Mesenchymal stem cell (in vitro differentiated cells and primary cell): ENCODE measurements at regions not wholly inside any gene's neighbourhood (a gene's known extent, or its start where the extent isn't known, plus 50 kb on each side); places are given as distances from the start of the nearest gene placed in this dataset.

Experiments
- DNase-seq: peaks from one replicate; pipeline ENCODE4 v3.0.0-alpha.2; 2013
- H2AFZ ChIP-seq: one replicate; pipeline ENCODE4 v1.6.1; 2013; ENCODE audit warnings: low read depth, mild to moderate bottlenecking, control low read depth, inconsistent platforms, low read length, moderate library complexity
- H2AK5ac ChIP-seq: 2 replicates; pipeline ENCODE4 v1.6.1; 2013; ENCODE audit warnings: low read length, moderate library complexity, mild to moderate bottlenecking, inconsistent platforms; ENCODE audit not compliant: severe bottlenecking
- H2BK120ac ChIP-seq: one replicate; pipeline ENCODE4 v1.6.1; 2013; ENCODE audit warnings: low read depth, mild to moderate bottlenecking, inconsistent platforms, low read length, moderate library complexity
- H2BK12ac ChIP-seq, 2 experiments: one replicate each; pipeline ENCODE4 v1.6.1; 2013; ENCODE audit warnings: inconsistent platforms in 2 of 2, low read length in 2 of 2, mild to moderate bottlenecking in 2 of 2, moderate library complexity in 2 of 2, control low read depth in 1 of 2
- H2BK15ac ChIP-seq: one replicate; pipeline ENCODE4 v1.6.1; 2013; ENCODE audit warnings: mild to moderate bottlenecking, low read depth, inconsistent platforms; ENCODE audit not compliant: poor library complexity, severe bottlenecking
- H2BK5ac ChIP-seq: 2 replicates; pipeline ENCODE4 v1.6.1; 2013; ENCODE audit warnings: low read depth, mild to moderate bottlenecking, low read length, control low read depth, inconsistent platforms; ENCODE audit not compliant: poor library complexity, severe bottlenecking
- H3K14ac ChIP-seq, 2 experiments: one replicate each; pipeline ENCODE4 v1.6.1; 2013; ENCODE audit warnings: inconsistent platforms in 2 of 2, low read length in 2 of 2, control low read depth in 1 of 2, mild to moderate bottlenecking in 1 of 2, moderate library complexity in 1 of 2
- H3K18ac ChIP-seq, 2 experiments: one replicate each; pipeline ENCODE4 v1.6.1; 2013; ENCODE audit warnings: inconsistent platforms in 2 of 2, low read length in 2 of 2, control low read depth in 1 of 2, low read depth in 1 of 2, mild to moderate bottlenecking in 1 of 2
- H3K23ac ChIP-seq, 2 experiments: one replicate each; pipeline ENCODE4 v1.6.1; 2013; ENCODE audit warnings: inconsistent platforms in 2 of 2, low read length in 2 of 2, mild to moderate bottlenecking in 2 of 2, moderate library complexity in 2 of 2, control low read depth in 1 of 2
- H3K27ac ChIP-seq: 2 replicates; pipeline ENCODE4 v1.5.1; 2013; ENCODE audit warnings: mild to moderate bottlenecking, moderate library complexity, low read length, control low read depth, inconsistent platforms; ENCODE audit not compliant: poor library complexity, severe bottlenecking
- H3K27me3 ChIP-seq, 2 experiments: 2 replicates each; pipeline versions ENCODE4 v1.6.1 to v1.7.0; 2013; ENCODE audit warnings: low read length in 2 of 2, mild to moderate bottlenecking in 2 of 2, moderate library complexity in 2 of 2, control low read depth in 1 of 2, inconsistent platforms in 1 of 2; ENCODE audit not compliant: control insufficient read depth in 1 of 2, insufficient read depth in 1 of 2
- H3K36me3 ChIP-seq, 2 experiments: 2 replicates each; pipeline versions ENCODE4 v1.6.1 to v1.7.0; 2013; ENCODE audit warnings: low read length in 2 of 2, control low read depth in 1 of 2, inconsistent platforms in 1 of 2, low read depth in 1 of 2, mild to moderate bottlenecking in 1 of 2; ENCODE audit not compliant: insufficient read depth in 2 of 2, control insufficient read depth in 1 of 2
- H3K4ac ChIP-seq, 2 experiments: one replicate each; pipeline ENCODE4 v1.6.1; 2013; ENCODE audit warnings: inconsistent platforms in 2 of 2, low read length in 2 of 2, mild to moderate bottlenecking in 2 of 2, moderate library complexity in 2 of 2, control low read depth in 1 of 2, low read depth in 1 of 2
- H3K4me1 ChIP-seq: 2 replicates; pipeline ENCODE4 v1.6.1; 2013; ENCODE audit warnings: low read depth, low read length, control low read depth; ENCODE audit not compliant: control insufficient read depth, insufficient read depth
- H3K4me2 ChIP-seq: 2 replicates; pipeline ENCODE4 v1.6.1; 2013; ENCODE audit warnings: low read length, mild to moderate bottlenecking, inconsistent platforms; ENCODE audit not compliant: poor library complexity, severe bottlenecking
- H3K4me3 ChIP-seq, 2 experiments: 2 replicates each; pipeline versions ENCODE4 v1.5.1 to v1.7.0; 2013; ENCODE audit warnings: low read length in 2 of 2, mild to moderate bottlenecking in 2 of 2, control low read depth in 1 of 2, low read depth in 1 of 2; ENCODE audit not compliant: insufficient read depth in 1 of 2
- H3K79me1 ChIP-seq: replicated peaks from 2 replicates; pipeline ENCODE4 v1.6.1; 2013; ENCODE audit warnings: mild to moderate bottlenecking, control low read depth, low read length, inconsistent platforms; ENCODE audit not compliant: poor library complexity, severe bottlenecking
- H3K9ac ChIP-seq: 2 replicates; pipeline ENCODE4 v1.7.0; 2013; ENCODE audit warnings: mild to moderate bottlenecking, low read length, moderate library complexity
- H3K9me3 ChIP-seq: 2 replicates; pipeline ENCODE4 v1.7.0; 2013; ENCODE audit warnings: mild to moderate bottlenecking, low read length; ENCODE audit not compliant: control insufficient read depth
- H4K8ac ChIP-seq: one replicate; pipeline ENCODE4 v1.6.1; 2013; ENCODE audit warnings: inconsistent platforms, mild to moderate bottlenecking, low read length, moderate library complexity
- H4K91ac ChIP-seq: one replicate; pipeline ENCODE4 v1.6.1; 2013; ENCODE audit warnings: mild to moderate bottlenecking, low read length, inconsistent platforms
- WGBS: methylation state at CpG from one replicate; pipeline ENCODE4 v1.1.7; 2013; ENCODE audit warnings: mixed read lengths; 5-methylcytosine and 5-hydroxymethylcytosine counted together

DNA sequence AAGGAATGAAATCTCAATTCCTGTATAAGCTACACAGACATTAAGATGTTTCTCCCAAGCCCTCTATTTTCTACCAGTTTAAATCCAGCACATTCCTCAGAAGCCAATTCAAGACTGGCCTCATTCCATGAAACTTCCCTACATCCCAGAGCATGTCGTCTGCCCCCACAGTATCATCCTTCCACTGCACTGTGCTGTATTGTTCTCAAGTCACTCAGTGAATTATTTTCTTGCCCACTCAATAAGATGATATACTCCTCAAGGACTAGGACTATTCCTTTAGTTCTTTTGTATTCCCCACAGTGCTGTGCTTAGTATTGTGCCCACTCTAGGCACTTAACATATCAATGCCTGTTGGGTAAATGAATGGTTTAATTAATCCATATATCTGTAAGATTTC lies 203.1 kb upstream of the BLID start:
- no peak overlapping the region for H2AK5ac ChIP-seq
- DNase-seq = no peak
- 72% methylated on average over 1 of the region's 1 CpG for WGBS
- H3K79me1 ChIP-seq = no peaks in the 10 kb centered on the region
- H2BK12ac ChIP-seq = no peak overlapping the region
- no peak overlapping the region for H3K27ac ChIP-seq
- H4K8ac ChIP-seq = no peak overlapping the region
- no peak overlapping the region for H3K23ac ChIP-seq
- no peak overlapping the region for H2BK5ac ChIP-seq
- H3K4ac ChIP-seq = no peak overlapping the region
- no peak overlapping the region for H4K91ac ChIP-seq
- H3K36me3 ChIP-seq = no peaks in the 10 kb centered on the region
- H3K9ac ChIP-seq = no peak overlapping the region
- no peaks in the 10 kb centered on the region for H3K4me1 ChIP-seq
- H3K18ac ChIP-seq = no peak overlapping the region
- no peak overlapping the region for H3K4me3 ChIP-seq
- no peak overlapping the region for H2AFZ ChIP-seq
- no peaks in the 10 kb centered on the region for H3K9me3 ChIP-seq
- no peak overlapping the region for H2BK15ac ChIP-seq
- H3K14ac ChIP-seq = no peak overlapping the region
- H2BK120ac ChIP-seq = no peak overlapping the region
- H3K27me3 ChIP-seq = peaks cover under 1 to 4% of the 10 kb centered on the region in 2 experiments
- no peak overlapping the region for H3K4me2 ChIP-seq

DNA sequence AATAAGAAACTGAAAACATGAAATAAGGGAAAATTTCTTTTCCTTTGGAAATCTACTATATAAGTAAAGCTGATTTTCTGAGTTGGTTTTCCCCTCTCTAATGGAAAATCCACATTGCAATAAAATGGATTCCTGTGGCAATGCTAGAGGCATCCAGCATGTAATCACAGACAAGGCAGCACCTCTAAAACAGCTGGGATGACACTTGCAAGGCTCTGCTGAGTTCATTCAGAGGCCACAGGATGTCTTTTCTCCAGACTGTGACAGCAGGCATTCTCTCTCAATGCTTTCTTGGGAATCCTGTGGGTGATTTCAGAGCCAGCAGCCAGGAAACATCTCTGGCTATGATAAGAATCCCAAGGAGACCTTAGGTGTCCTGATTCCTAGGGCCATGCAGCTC lies 201.3 kb upstream of the BLID start:
- DNase-seq = peak; percentile 45
- no peak overlapping the region for H2AK5ac ChIP-seq
- no peak overlapping the region for H2BK120ac ChIP-seq
- no peak overlapping the region for H3K14ac ChIP-seq
- no peak overlapping the region for H2AFZ ChIP-seq
- H3K36me3 ChIP-seq = no peaks in the 10 kb centered on the region
- no peaks in the 10 kb centered on the region for H3K9me3 ChIP-seq
- H3K4me3 ChIP-seq = no peak overlapping the region
- no peak overlapping the region for H2BK12ac ChIP-seq
- H3K4me2 ChIP-seq = no peak overlapping the region
- no peak overlapping the region for H3K23ac ChIP-seq
- H3K27me3 ChIP-seq = peaks cover 4 to 5% of the 10 kb centered on the region in 2 experiments
- no peak overlapping the region for H3K9ac ChIP-seq
- no peak overlapping the region for H3K18ac ChIP-seq
- no peak overlapping the region for H2BK5ac ChIP-seq
- no peaks in the 10 kb centered on the region for H3K79me1 ChIP-seq
- no peaks in the 10 kb centered on the region for H3K4me1 ChIP-seq
- H3K4ac ChIP-seq = no peak overlapping the region
- H2BK15ac ChIP-seq = no peak overlapping the region
- H4K8ac ChIP-seq = no peak overlapping the region
- H4K91ac ChIP-seq = no peak overlapping the region
- H3K27ac ChIP-seq = no peak overlapping the region

DNA sequence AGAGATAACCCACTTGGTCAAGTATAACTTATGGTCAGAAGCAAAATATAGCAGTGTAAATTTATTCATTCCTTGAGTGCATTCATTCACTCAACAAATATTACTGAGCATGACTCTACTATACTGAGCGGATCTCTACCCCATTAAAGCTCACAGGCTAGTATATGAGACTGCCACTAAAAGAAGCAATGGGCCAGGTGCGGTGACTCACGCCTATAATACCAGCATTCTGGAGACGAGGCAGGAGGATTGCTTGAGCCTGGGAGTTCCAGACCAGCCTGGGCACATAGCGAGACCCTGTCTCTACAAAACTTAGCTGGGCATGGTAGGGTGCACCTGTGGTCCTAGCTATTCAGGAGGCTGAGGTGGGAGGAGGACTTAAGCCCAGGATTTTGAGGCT lies 197.6 kb upstream of the BLID start:
- Histone ChIP-seq H3K9me3 (no peaks in the 10 kb centered on the region), H3K36me3 (no peaks in the 10 kb centered on the region), H3K27me3 (peaks cover under 1 to 17% of the 10 kb centered on the region in 2 experiments), H4K91ac (no peak overlapping the region), H3K18ac (no peak overlapping the region), H2BK5ac (no peak overlapping the region), H3K23ac (no peak overlapping the region), H3K4ac (no peak overlapping the region), H3K27ac (no peak overlapping the region), H3K4me3 (no peak overlapping the region), H2BK120ac (no peak overlapping the region), H4K8ac (no peak overlapping the region), H3K4me1 (no peaks in the 10 kb centered on the region), H3K9ac (no peak overlapping the region), H2BK15ac (no peak overlapping the region), H2AK5ac (no peak overlapping the region), H3K14ac (peak overlapping the region in 1 of 2 experiments; percentile 65), H2BK12ac (no peak overlapping the region), H2AFZ (no peak overlapping the region), H3K79me1 (no peaks in the 10 kb centered on the region), H3K4me2 (no peak overlapping the region)
- WGBS = 81% methylated on average over 5 of the region's 5 CpGs
- DNase-seq = no peak

DNA sequence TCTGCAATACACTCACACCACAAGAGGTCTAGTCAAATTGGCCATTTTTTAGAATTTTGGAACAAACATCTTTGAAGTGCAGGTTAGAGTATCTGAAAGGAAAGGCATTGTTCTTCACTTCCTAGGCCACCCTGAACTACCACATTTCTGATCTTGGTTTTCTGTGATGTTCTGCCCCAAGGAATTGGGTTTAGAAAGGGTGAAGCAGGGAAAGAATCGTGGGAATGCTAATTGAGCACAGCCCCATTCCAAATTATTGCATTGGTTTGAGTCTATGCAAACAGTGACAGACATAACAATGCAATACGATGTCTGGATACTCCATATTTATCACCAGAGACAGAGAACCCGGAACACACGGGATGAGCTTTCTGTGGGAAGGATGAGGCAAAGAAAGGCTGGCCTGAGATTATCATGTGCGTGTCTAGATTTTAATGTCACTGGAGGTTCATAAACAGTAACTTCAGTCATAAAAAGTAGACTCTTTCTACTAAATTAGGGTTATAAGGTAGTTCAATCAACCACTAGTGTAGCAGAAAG lies 195.3 kb upstream of the BLID start:
- H3K23ac ChIP-seq = no peak overlapping the region
- H3K4me1 ChIP-seq = no peaks in the 10 kb centered on the region
- H3K4me3 ChIP-seq = no peak overlapping the region
- no peak overlapping the region for H3K4ac ChIP-seq
- 89% methylated on average over 3 of the region's 5 CpGs for WGBS
- H4K91ac ChIP-seq = no peak overlapping the region
- no peak overlapping the region for H2BK12ac ChIP-seq
- no peak overlapping the region for H2AFZ ChIP-seq
- H2BK120ac ChIP-seq = no peak overlapping the region
- no peak overlapping the region for H3K4me2 ChIP-seq
- no peak overlapping the region for H2BK5ac ChIP-seq
- no peak overlapping the region for H3K27ac ChIP-seq
- no peak overlapping the region for H2BK15ac ChIP-seq
- no peak overlapping the region for H3K18ac ChIP-seq
- no peaks in the 10 kb centered on the region for H3K36me3 ChIP-seq
- no peak overlapping the region for H2AK5ac ChIP-seq
- peaks cover 6 to 17% of the 10 kb centered on the region in 2 experiments for H3K27me3 ChIP-seq
- no peak overlapping the region for H3K14ac ChIP-seq
- H3K9me3 ChIP-seq = no peaks in the 10 kb centered on the region
- DNase-seq = no peak
- no peaks in the 10 kb centered on the region for H3K79me1 ChIP-seq
- H4K8ac ChIP-seq = no peak overlapping the region
- no peak overlapping the region for H3K9ac ChIP-seq
